GM23338 (cell line): ENCODE measurements at regions not wholly inside any gene's neighbourhood (a gene's known extent, or its start where the extent isn't known, plus 50 kb on each side); places are given as distances from the start of the nearest gene placed in this dataset.

Source experiments
- ATAC-seq: fragments of 200-7000 bp; cut with Tn5 transposase; 3 replicates; pipeline ENCODE4 v1.9.1; 2020
- DNase-seq: peaks from one replicate; pipeline ENCODE4 v3.0.0-alpha.2; 2015; ENCODE audit warnings: low spot score
- H2AFZ ChIP-seq: fragments of 200-600 bp; sonication (generic); 2 replicates; pipeline ENCODE4 v1.8.0; 2016; ENCODE audit warnings: antibody characterized with exemption, mild to moderate bottlenecking, moderate library complexity
- H3F3A ChIP-seq: fragments of 200-600 bp; sonication (generic); replicated peaks from 2 replicates; pipeline ENCODE4 v1.8.0; 2017; ENCODE audit warnings: antibody characterized with exemption, mixed run types, low read depth
- H3K27ac ChIP-seq: fragments of 200-600 bp; sonication (generic); 2 replicates; pipeline ENCODE4 v1.6.1; 2016; ENCODE audit warnings: low read depth
- H3K27me3 ChIP-seq: fragments of 200-600 bp; sonication (generic); 2 replicates; pipeline ENCODE4 v1.8.0; 2016; ENCODE audit warnings: mild to moderate bottlenecking, mixed run types, moderate library complexity; ENCODE audit not compliant: insufficient read depth
- H3K36me3 ChIP-seq: fragments of 200-600 bp; sonication (generic); 2 replicates; pipeline ENCODE4 v1.8.0; 2016; ENCODE audit warnings: mild to moderate bottlenecking; ENCODE audit not compliant: insufficient read depth
- H3K4me1 ChIP-seq: fragments of 200-600 bp; sonication (generic); 2 replicates; pipeline ENCODE4 v1.8.0; 2016; ENCODE audit warnings: mild to moderate bottlenecking, moderate library complexity; ENCODE audit not compliant: insufficient read depth
- H3K4me2 ChIP-seq: fragments of 200-600 bp; sonication (generic); 2 replicates; pipeline ENCODE4 v1.7.1; 2017; ENCODE audit warnings: mixed run types
- H3K4me3 ChIP-seq: fragments of 200-600 bp; sonication (generic); 2 replicates; pipeline ENCODE4 v1.6.1; 2016; ENCODE audit warnings: mixed run types
- H3K79me2 ChIP-seq: fragments of 200-600 bp; sonication (generic); replicated peaks from 2 replicates; pipeline ENCODE4 v1.8.0; 2017; ENCODE audit warnings: mild to moderate bottlenecking; ENCODE audit not compliant: insufficient read depth
- H3K9me2 ChIP-seq: fragments of 200-600 bp; sonication (generic); 2 replicates; pipeline ENCODE4 v1.8.0; 2017; ENCODE audit not compliant: insufficient read depth
- H4K20me1 ChIP-seq: fragments of 200-600 bp; sonication (generic); replicated peaks from 2 replicates; pipeline ENCODE4 v1.8.0; 2017; ENCODE audit warnings: mild to moderate bottlenecking; ENCODE audit not compliant: insufficient read depth
- H3K27ac Mint-ChIP-seq: 2 replicates; pipeline ENCODE4 v1.8.0; 2020; ENCODE audit warnings: inconsistent platforms, mild to moderate bottlenecking, moderate library complexity, mixed read lengths
- H3K27me3 Mint-ChIP-seq: 3 replicates; pipeline ENCODE4 v1.8.0; 2022; ENCODE audit warnings: low read depth, mild to moderate bottlenecking, moderate library complexity, mixed read lengths, inconsistent platforms; ENCODE audit not compliant: insufficient read depth, poor library complexity
- H3K36me3 Mint-ChIP-seq: 3 replicates; pipeline ENCODE4 v1.8.0; 2021; ENCODE audit warnings: low read depth, mild to moderate bottlenecking, inconsistent platforms, moderate library complexity, mixed read lengths
- H3K4me1 Mint-ChIP-seq: 3 replicates; pipeline ENCODE4 v1.8.0; 2020; ENCODE audit warnings: mild to moderate bottlenecking, inconsistent platforms, mixed read lengths
- H3K4me3 Mint-ChIP-seq: 3 replicates; pipeline ENCODE4 v1.8.0; 2021; ENCODE audit warnings: moderate library complexity, mild to moderate bottlenecking, inconsistent platforms, mixed read lengths
- H3K9me3 Mint-ChIP-seq: 3 replicates; pipeline ENCODE4 v1.8.0; 2020; ENCODE audit warnings: moderate library complexity, mild to moderate bottlenecking, inconsistent platforms, mixed read lengths
- CREB1 ChIP-seq: fragments of 250-450 bp; sonication (Bioruptor Pico); IDR thresholded peaks from 2 replicates; pipeline ENCODE4 v1.5.0; 2020; ENCODE audit warnings: low read depth, mild to moderate bottlenecking, moderate library complexity
- EZH2 ChIP-seq: fragments of 200-600 bp; sonication (generic); IDR thresholded peaks from one replicate; pipeline ENCODE4 v1.8.0; 2017; ENCODE audit warnings: antibody characterized with exemption, mild to moderate bottlenecking, low read depth; ENCODE audit not compliant: unreplicated experiment
- EZH2phosphoT487 ChIP-seq: fragments of 200-600 bp; sonication (generic); IDR thresholded peaks from one replicate; pipeline ENCODE4 v1.8.1; 2018; ENCODE audit warnings: antibody characterized with exemption; ENCODE audit not compliant: unreplicated experiment
- POLR2AphosphoS5 ChIP-seq: IDR thresholded peaks from 2 replicates; pipeline ENCODE4 v1.6.1; 2016; ENCODE audit warnings: antibody characterized with exemption, low read depth
- STAT1 ChIP-seq: IDR thresholded peaks from one replicate; pipeline ENCODE4 v1.6.1; 2016; ENCODE audit warnings: antibody characterized with exemption; ENCODE audit not compliant: unreplicated experiment
- TF ChIP-seq, protein P1 (sequence below): IDR thresholded peaks from 2 replicates; pipeline ENCODE4 v1.6.1; 2016; ENCODE audit warnings: antibody characterized with exemption
- TF ChIP-seq, protein P2 (sequence below): IDR thresholded peaks from one replicate; pipeline ENCODE4 v1.6.1; 2018; ENCODE audit warnings: antibody characterized with exemption; ENCODE audit not compliant: unreplicated experiment
- TF ChIP-seq, protein P3 (sequence below), 2 experiments: fragments of 200-600 bp in 1 of 2; sonication (generic) in 1 of 2; conservative IDR thresholded peaks; 2 replicates each; pipeline versions ENCODE4 v1.5.1 to v1.6.1; 2016 to 2017; ENCODE audit warnings: antibody characterized with exemption in 2 of 2, low read depth in 2 of 2, mild to moderate bottlenecking in 2 of 2, moderate library complexity in 1 of 2

DNA sequence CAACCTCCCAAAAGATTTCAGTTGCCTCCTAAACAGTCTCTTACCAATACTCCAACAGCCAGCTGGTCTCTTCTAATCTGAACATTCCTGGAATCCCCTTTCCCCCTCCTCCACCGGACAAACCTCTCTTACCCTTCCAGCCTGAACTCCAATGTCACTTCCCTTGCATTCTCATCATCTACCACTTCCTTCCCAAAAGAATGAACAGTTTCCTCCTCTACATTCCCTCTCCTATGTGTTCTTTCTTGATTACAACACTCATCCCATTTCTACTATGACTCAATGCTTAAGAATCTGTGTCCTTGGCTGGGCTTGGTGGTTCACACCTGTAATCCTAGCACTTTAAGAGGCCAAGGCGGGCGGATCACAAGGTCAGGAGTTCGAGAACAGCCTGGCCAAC lies 417.1 kb downstream of the SETD4 start:
- Histone ChIP-seq H3K4me3 (no peak overlapping the region), H3K9me2 (peaks cover 11% of the 10 kb centered on the region), H3K36me3 (no peaks in the 10 kb centered on the region; the same call in 1 of the 2 replicates), H4K20me1 (no peaks in the 10 kb centered on the region), H3K27ac (no peak overlapping the region), H3K27me3 (no peaks in the 10 kb centered on the region), H3K4me1 (no peaks in the 10 kb centered on the region), H3F3A (no peaks in the 10 kb centered on the region), H3K4me2 (no peak overlapping the region), H3K79me2 (no peaks in the 10 kb centered on the region), H2AFZ (no peak overlapping the region)
- Mint-ChIP-seq H3K9me3 (no peaks in the 10 kb centered on the region), H3K36me3 (no peaks in the 10 kb centered on the region), H3K27ac (no peak overlapping the region), H3K4me3 (no peak overlapping the region), H3K4me1 (no peaks in the 10 kb centered on the region; the same call in 2 of the 3 replicates), H3K27me3 (peaks cover 2% of the 10 kb centered on the region)
- DNase-seq (no peak), ATAC-seq (no peak)
- TF ChIP-seq, protein P1, sequence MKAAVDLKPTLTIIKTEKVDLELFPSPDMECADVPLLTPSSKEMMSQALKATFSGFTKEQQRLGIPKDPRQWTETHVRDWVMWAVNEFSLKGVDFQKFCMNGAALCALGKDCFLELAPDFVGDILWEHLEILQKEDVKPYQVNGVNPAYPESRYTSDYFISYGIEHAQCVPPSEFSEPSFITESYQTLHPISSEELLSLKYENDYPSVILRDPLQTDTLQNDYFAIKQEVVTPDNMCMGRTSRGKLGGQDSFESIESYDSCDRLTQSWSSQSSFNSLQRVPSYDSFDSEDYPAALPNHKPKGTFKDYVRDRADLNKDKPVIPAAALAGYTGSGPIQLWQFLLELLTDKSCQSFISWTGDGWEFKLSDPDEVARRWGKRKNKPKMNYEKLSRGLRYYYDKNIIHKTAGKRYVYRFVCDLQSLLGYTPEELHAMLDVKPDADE: no peak
- TF ChIP-seq, protein P2, sequence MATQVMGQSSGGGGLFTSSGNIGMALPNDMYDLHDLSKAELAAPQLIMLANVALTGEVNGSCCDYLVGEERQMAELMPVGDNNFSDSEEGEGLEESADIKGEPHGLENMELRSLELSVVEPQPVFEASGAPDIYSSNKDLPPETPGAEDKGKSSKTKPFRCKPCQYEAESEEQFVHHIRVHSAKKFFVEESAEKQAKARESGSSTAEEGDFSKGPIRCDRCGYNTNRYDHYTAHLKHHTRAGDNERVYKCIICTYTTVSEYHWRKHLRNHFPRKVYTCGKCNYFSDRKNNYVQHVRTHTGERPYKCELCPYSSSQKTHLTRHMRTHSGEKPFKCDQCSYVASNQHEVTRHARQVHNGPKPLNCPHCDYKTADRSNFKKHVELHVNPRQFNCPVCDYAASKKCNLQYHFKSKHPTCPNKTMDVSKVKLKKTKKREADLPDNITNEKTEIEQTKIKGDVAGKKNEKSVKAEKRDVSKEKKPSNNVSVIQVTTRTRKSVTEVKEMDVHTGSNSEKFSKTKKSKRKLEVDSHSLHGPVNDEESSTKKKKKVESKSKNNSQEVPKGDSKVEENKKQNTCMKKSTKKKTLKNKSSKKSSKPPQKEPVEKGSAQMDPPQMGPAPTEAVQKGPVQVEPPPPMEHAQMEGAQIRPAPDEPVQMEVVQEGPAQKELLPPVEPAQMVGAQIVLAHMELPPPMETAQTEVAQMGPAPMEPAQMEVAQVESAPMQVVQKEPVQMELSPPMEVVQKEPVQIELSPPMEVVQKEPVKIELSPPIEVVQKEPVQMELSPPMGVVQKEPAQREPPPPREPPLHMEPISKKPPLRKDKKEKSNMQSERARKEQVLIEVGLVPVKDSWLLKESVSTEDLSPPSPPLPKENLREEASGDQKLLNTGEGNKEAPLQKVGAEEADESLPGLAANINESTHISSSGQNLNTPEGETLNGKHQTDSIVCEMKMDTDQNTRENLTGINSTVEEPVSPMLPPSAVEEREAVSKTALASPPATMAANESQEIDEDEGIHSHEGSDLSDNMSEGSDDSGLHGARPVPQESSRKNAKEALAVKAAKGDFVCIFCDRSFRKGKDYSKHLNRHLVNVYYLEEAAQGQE: no peak
- TF ChIP-seq STAT1 (no peak), POLR2AphosphoS5 (no peak)
- TF ChIP-seq, protein P3, sequence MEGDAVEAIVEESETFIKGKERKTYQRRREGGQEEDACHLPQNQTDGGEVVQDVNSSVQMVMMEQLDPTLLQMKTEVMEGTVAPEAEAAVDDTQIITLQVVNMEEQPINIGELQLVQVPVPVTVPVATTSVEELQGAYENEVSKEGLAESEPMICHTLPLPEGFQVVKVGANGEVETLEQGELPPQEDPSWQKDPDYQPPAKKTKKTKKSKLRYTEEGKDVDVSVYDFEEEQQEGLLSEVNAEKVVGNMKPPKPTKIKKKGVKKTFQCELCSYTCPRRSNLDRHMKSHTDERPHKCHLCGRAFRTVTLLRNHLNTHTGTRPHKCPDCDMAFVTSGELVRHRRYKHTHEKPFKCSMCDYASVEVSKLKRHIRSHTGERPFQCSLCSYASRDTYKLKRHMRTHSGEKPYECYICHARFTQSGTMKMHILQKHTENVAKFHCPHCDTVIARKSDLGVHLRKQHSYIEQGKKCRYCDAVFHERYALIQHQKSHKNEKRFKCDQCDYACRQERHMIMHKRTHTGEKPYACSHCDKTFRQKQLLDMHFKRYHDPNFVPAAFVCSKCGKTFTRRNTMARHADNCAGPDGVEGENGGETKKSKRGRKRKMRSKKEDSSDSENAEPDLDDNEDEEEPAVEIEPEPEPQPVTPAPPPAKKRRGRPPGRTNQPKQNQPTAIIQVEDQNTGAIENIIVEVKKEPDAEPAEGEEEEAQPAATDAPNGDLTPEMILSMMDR (conservative IDR thresholded peaks at IDR 0.05; ENCODE audit: low read depth in 2 of 2): no peak

DNA sequence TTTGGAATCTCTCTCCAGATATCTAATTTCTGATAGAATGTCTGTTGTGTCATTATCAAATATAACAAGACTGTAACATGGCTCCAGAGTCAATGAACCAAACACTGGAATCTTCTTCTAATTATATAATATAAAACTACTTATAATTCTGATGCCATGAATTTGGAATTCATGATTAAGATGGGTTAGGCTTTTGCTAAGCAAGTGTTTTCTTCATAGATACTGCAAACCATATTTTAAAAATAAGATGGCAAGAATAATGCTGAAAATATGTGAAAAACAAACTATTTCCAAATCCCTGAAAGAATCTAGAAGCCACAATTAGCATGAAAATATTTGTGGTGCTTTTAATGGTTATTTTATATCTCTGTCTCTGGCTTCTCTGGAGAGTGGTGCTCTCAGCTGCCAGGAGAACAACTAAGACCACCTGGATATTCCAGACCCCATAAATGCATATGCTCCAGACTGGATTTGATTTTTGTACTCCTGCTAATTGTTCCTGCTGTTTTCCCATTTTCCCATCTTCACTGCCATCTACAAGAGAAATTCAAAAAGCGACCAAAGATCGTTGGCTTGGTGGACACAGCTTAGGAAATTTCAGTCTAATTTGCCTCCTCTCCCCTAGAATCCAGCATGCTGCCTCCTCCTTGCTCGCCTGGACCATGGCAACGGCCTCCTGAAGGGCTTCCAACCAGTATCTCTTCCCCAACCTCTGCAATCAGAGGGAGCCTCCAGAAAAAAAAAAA lies 418.9 kb downstream of the SETD4 start:
- H3K27me3 ChIP-seq: no peaks in the 10 kb centered on the region
- no peak overlapping the region for H3K27ac ChIP-seq
- H3K36me3 ChIP-seq: no peaks in the 10 kb centered on the region; the same call in 1 of the 2 replicates
- ATAC-seq (no peak), DNase-seq (no peak)
- Mint-ChIP-seq H3K4me3 (no peak overlapping the region), H3K4me1 (peaks cover 5% of the 10 kb centered on the region; the same call in 2 of the 3 replicates), H3K9me3 (no peaks in the 10 kb centered on the region), H3K27ac (no peak overlapping the region), H3K27me3 (peaks cover 2% of the 10 kb centered on the region), H3K36me3 (no peaks in the 10 kb centered on the region)
- H3K79me2 ChIP-seq: no peaks in the 10 kb centered on the region
- no peaks in the 10 kb centered on the region for H4K20me1 ChIP-seq
- H3K4me1 ChIP-seq: peaks cover 5% of the 10 kb centered on the region; the same call in 1 of the 2 replicates
- peaks cover 6% of the 10 kb centered on the region; the same call in 1 of the 2 replicates for H3K9me2 ChIP-seq
- no peaks in the 10 kb centered on the region for H3F3A ChIP-seq
- H2AFZ ChIP-seq: no peak overlapping the region
- H3K4me2 ChIP-seq: no peak overlapping the region
- H3K4me3 ChIP-seq: no peak overlapping the region
- TF ChIP-seq POLR2AphosphoS5 (no peak), EZH2phosphoT487 (no peak), CREB1 (CRISPR knock-in tag) (no peak), EZH2 (no peak)
- TF ChIP-seq, protein P2: no peak
